CD8-positive, alpha-beta memory T cell (primary cell): ENCODE measurements at regions not wholly inside any gene's neighbourhood (a gene's known extent, or its start where the extent isn't known, plus 50 kb on each side); places are given as distances from the start of the nearest gene placed in this dataset.
A peak's percentile ranks its signal among the peaks of the same experiment; 100 is the strongest.

Experiments
- CTCF ChIA-PET: fragments of 350-600 bp; sonication (Branson Sonifier 250); formaldehyde crosslinking; loops from one replicate; lab custom pipeline; 2021; ENCODE audit warnings: antibody characterized with exemption; lab: Charles Lee
- POLR2A ChIA-PET: fragments of 350-600 bp; sonication (Branson Sonifier 250); formaldehyde crosslinking; loops from one replicate; lab custom pipeline; 2021; ENCODE audit warnings: antibody characterized with exemption; lab: Charles Lee
- DNase-seq, 5 donors: peaks; one replicate each; pipeline versions ENCODE4 v3.0.0 to v3.0.0-alpha.2; 2020 to 2022; ENCODE audit warnings: mixed read lengths in 1 of 5
- H3K27ac ChIP-seq: one replicate; pipeline ENCODE4 v1.7.0; 2013; ENCODE audit warnings: low read depth, mild to moderate bottlenecking, low read length, moderate library complexity
- H3K27me3 ChIP-seq: 2 replicates; pipeline ENCODE4 v1.7.0; 2013; ENCODE audit warnings: low read length, mild to moderate bottlenecking; ENCODE audit not compliant: insufficient read depth, poor library complexity, severe bottlenecking
- H3K36me3 ChIP-seq: 2 replicates; pipeline ENCODE4 v1.7.0; 2013; ENCODE audit warnings: mild to moderate bottlenecking, low read length, moderate library complexity; ENCODE audit not compliant: insufficient read depth
- H3K4me1 ChIP-seq: 2 replicates; pipeline ENCODE4 v1.7.0; 2013; ENCODE audit warnings: mild to moderate bottlenecking, low read length, moderate library complexity; ENCODE audit not compliant: insufficient read depth
- H3K4me3 ChIP-seq: 2 replicates; pipeline ENCODE4 v1.7.0; 2013; ENCODE audit warnings: mild to moderate bottlenecking, low read length
- H3K9me3 ChIP-seq: 2 replicates; pipeline ENCODE4 v1.7.0; 2013; ENCODE audit warnings: mild to moderate bottlenecking, low read length
- H3K27ac Mint-ChIP-seq, 8 donors: one replicate each; pipeline ENCODE4 v1.8.0; 2020 to 2021; ENCODE audit warnings: mixed read lengths in 8 of 8, mild to moderate bottlenecking in 6 of 8, inconsistent platforms in 3 of 8, moderate library complexity in 3 of 8
- H3K27me3 Mint-ChIP-seq, 2 donors: one replicate each; pipeline ENCODE4 v1.8.0; 2020 to 2021; ENCODE audit warnings: mixed read lengths in 2 of 2, mild to moderate bottlenecking in 1 of 2, moderate library complexity in 1 of 2
- H3K36me3 Mint-ChIP-seq, 3 donors: one replicate each; pipeline ENCODE4 v1.8.0; 2020 to 2021; ENCODE audit warnings: mixed read lengths in 3 of 3, inconsistent platforms in 1 of 3, mild to moderate bottlenecking in 1 of 3
- H3K4me1 Mint-ChIP-seq, 3 donors: one replicate each; pipeline ENCODE4 v1.8.0; 2020 to 2021; ENCODE audit warnings: mixed read lengths in 3 of 3, inconsistent platforms in 1 of 3, mild to moderate bottlenecking in 1 of 3
- H3K4me3 Mint-ChIP-seq, 7 donors: one replicate each; pipeline ENCODE4 v1.8.0; 2020 to 2021; ENCODE audit warnings: mixed read lengths in 7 of 7, mild to moderate bottlenecking in 6 of 7, moderate library complexity in 4 of 7, inconsistent platforms in 2 of 7
- H3K9me3 Mint-ChIP-seq, 5 donors: one replicate each; pipeline ENCODE4 v1.8.0; 2020 to 2022; ENCODE audit warnings: mixed read lengths in 5 of 5, mild to moderate bottlenecking in 3 of 5, moderate library complexity in 2 of 5, inconsistent platforms in 1 of 5

GRCh38 chr3:161914703-161915417 is 418.3 kb downstream of the OTOL1 start:
- Mint-ChIP-seq H3K27ac (no peak overlapping the region), H3K9me3 (peaks cover 0 to 26% (median 13%) of the 10 kb centered on the region in 5 donors), H3K27me3 (no peaks in the 10 kb centered on the region), H3K4me3 (no peak overlapping the region), H3K4me1 (no peaks in the 10 kb centered on the region), H3K36me3 (no peaks in the 10 kb centered on the region)
- no peaks in the 10 kb centered on the region for H3K36me3 ChIP-seq
- no peak overlapping the region for H3K4me3 ChIP-seq
- CTCF ChIA-PET: no interaction called here
- H3K27me3 ChIP-seq: no peaks in the 10 kb centered on the region
- no peaks in the 10 kb centered on the region for H3K4me1 ChIP-seq
- DNase-seq: no peak
- no peak overlapping the region for H3K27ac ChIP-seq
- POLR2A ChIA-PET: no interaction called here
- no peaks in the 10 kb centered on the region for H3K9me3 ChIP-seq

DNA sequence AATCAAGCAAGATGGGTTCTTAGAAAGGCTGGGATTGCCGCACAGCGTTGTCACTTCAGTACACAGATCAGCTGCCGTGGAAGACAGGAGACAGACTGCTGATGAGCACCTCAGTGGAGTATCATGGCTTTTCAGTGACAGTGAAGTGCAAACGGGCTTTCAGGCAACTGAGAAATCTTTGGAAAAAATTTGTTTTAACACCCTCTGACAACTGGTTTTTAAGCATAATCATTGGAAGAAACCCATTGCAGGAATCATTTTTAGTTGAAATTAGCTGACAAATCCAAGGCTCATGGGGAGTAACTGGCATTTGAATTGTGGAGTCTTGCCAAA is 418.8 kb downstream of the OTOL1 start:
- peaks cover 0 to 27% (median 13%) of the 10 kb centered on the region in 5 donors for H3K9me3 Mint-ChIP-seq
- CTCF ChIA-PET: no interaction called here
- POLR2A ChIA-PET: no interaction called here
- H3K27ac ChIP-seq: no peak overlapping the region
- no peaks in the 10 kb centered on the region for H3K36me3 ChIP-seq
- H3K4me3 ChIP-seq: no peak overlapping the region
- H3K36me3 Mint-ChIP-seq: no peaks in the 10 kb centered on the region
- peak overlapping the region in 1 of 8 donors; percentile 78 for H3K27ac Mint-ChIP-seq
- H3K27me3 ChIP-seq: no peaks in the 10 kb centered on the region
- no peak overlapping the region for H3K4me3 Mint-ChIP-seq
- no peak for DNase-seq
- no peaks in the 10 kb centered on the region for H3K27me3 Mint-ChIP-seq
- no peaks in the 10 kb centered on the region for H3K9me3 ChIP-seq
- no peaks in the 10 kb centered on the region for H3K4me1 Mint-ChIP-seq
- H3K4me1 ChIP-seq: no peaks in the 10 kb centered on the region

DNA sequence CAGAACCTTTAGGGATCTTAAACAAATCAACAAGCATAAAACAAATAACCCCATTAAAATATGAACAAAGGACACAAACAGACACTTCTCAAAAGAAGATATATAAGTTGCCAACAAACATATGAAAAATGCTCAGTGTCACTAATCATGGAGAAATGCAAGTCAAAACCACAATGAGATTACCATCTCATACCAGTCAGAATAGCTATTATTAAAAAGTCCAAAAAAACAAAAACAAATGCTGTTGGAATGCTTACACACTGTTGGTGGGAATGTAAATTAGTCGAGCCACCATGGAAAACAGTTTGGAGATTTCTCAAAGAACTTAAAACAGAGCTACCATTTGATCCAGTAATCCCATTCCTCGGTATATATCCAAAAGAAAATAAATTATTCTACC is 423.6 kb downstream of the OTOL1 start:
- Histone ChIP-seq H3K36me3 (no peaks in the 10 kb centered on the region), H3K4me1 (no peaks in the 10 kb centered on the region), H3K4me3 (no peak overlapping the region), H3K27me3 (no peaks in the 10 kb centered on the region), H3K27ac (no peak overlapping the region), H3K9me3 (no peaks in the 10 kb centered on the region)
- CTCF ChIA-PET: no interaction called here
- H3K36me3 Mint-ChIP-seq: no peaks in the 10 kb centered on the region
- H3K4me1 Mint-ChIP-seq: no peaks in the 10 kb centered on the region
- no peak overlapping the region for H3K27ac Mint-ChIP-seq
- POLR2A ChIA-PET: no interaction called here
- peaks cover 0 to 18% (median 6%) of the 10 kb centered on the region in 5 donors for H3K9me3 Mint-ChIP-seq
- no peaks in the 10 kb centered on the region for H3K27me3 Mint-ChIP-seq
- DNase-seq: no peak
- no peak overlapping the region for H3K4me3 Mint-ChIP-seq

GRCh38 chr3:161925749-161926360 is 429.2 kb downstream of the OTOL1 start:
- no peak overlapping the region for H3K27ac ChIP-seq
- H3K9me3 ChIP-seq: no peaks in the 10 kb centered on the region
- no peaks in the 10 kb centered on the region for H3K4me1 Mint-ChIP-seq
- peaks cover 2 to 16% (median 4%) of the 10 kb centered on the region in 5 donors for H3K9me3 Mint-ChIP-seq
- H3K36me3 Mint-ChIP-seq: no peaks in the 10 kb centered on the region
- H3K4me3 ChIP-seq: no peak overlapping the region
- ChIA-PET POLR2A (no interaction called here), CTCF (no interaction called here)
- H3K4me1 ChIP-seq: no peaks in the 10 kb centered on the region
- H3K27me3 ChIP-seq: no peaks in the 10 kb centered on the region
- H3K36me3 ChIP-seq: no peaks in the 10 kb centered on the region
- no peak overlapping the region for H3K4me3 Mint-ChIP-seq
- no peaks in the 10 kb centered on the region for H3K27me3 Mint-ChIP-seq
- DNase-seq: no peak
- H3K27ac Mint-ChIP-seq: no peak overlapping the region

DNA sequence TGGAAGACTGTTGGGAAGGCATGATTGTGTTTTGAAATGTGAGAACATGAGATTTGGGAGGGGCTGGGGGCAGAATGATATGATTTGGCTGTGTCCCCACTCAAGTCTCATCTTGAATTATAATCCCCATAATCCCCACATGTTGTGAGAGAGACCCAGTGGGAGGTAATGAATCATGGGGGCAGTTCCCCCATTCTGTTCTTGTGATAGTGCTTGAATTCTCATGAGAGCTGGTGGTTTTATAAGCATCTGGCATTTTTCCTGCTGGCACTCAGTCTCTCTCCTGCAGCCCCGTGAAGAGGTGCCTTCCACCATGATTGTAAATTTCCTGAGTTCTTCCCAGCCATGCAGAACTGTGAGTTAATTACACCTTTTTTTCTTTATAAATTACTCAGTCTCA is 430.5 kb downstream of the OTOL1 start:
- Mint-ChIP-seq H3K36me3 (no peaks in the 10 kb centered on the region), H3K4me1 (no peaks in the 10 kb centered on the region), H3K27me3 (no peaks in the 10 kb centered on the region), H3K27ac (no peak overlapping the region), H3K9me3 (peaks cover 3 to 12% (median 4%) of the 10 kb centered on the region in 5 donors), H3K4me3 (no peak overlapping the region)
- DNase-seq: no peak
- no peaks in the 10 kb centered on the region for H3K36me3 ChIP-seq
- ChIA-PET POLR2A (no interaction called here), CTCF (no interaction called here)
- H3K4me3 ChIP-seq: no peak overlapping the region
- H3K27me3 ChIP-seq: no peaks in the 10 kb centered on the region
- H3K9me3 ChIP-seq: no peaks in the 10 kb centered on the region
- H3K27ac ChIP-seq: no peak overlapping the region
- no peaks in the 10 kb centered on the region for H3K4me1 ChIP-seq

DNA sequence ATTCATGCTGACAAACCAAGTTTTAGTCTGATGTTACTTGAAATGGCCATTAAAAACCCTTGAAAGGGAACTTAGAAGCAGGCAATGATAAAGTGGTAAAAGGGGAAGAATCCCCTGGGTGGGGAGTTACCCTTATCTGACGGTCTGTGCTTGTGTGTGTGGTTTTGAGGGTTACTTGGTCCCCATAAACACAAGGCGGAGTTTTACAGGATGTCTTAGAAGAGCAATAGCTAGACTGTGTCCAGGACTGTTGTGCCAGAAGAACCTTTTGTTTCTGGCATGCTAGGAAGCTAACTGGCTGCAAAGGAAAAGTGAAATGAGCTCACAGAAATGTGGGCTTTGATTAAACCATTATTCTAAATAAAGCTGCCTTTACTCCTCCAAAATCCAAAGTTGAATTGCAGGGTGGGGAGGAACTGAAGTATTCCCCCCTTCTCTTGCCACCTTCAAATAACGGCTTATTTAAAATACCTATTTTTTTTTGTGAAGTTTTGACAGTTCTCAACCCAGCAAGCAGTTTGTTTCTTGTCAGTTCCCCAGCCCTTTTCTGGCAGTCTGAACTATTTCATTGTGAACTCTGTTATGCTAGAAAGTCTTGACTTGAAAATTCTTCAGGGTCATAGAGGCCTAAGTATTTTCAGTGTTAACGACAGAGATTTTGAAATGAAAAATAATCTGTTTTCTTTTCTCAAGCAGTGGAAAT is 443.5 kb downstream of the OTOL1 start:
- CTCF ChIA-PET: no interaction called here
- H3K27ac Mint-ChIP-seq: no peak overlapping the region
- H3K4me3 ChIP-seq: no peak overlapping the region
- no peaks in the 10 kb centered on the region for H3K9me3 ChIP-seq
- H3K4me1 Mint-ChIP-seq: no peaks in the 10 kb centered on the region
- no peaks in the 10 kb centered on the region for H3K27me3 ChIP-seq
- POLR2A ChIA-PET: no interaction called here
- H3K27me3 Mint-ChIP-seq: no peaks in the 10 kb centered on the region
- no peaks in the 10 kb centered on the region for H3K4me1 ChIP-seq
- no peak for DNase-seq
- H3K27ac ChIP-seq: no peak overlapping the region
- no peak overlapping the region for H3K4me3 Mint-ChIP-seq
- H3K9me3 Mint-ChIP-seq: peaks cover 2 to 16% (median 10%) of the 10 kb centered on the region in 5 donors
- no peaks in the 10 kb centered on the region for H3K36me3 Mint-ChIP-seq
- no peaks in the 10 kb centered on the region for H3K36me3 ChIP-seq

GRCh38 chr3:161940621-161940965 is 444.0 kb downstream of the OTOL1 start:
- H3K36me3 Mint-ChIP-seq: no peaks in the 10 kb centered on the region
- DNase-seq: no peak
- Histone ChIP-seq H3K27me3 (no peaks in the 10 kb centered on the region), H3K4me3 (no peak overlapping the region), H3K9me3 (no peaks in the 10 kb centered on the region), H3K27ac (no peak overlapping the region), H3K4me1 (no peaks in the 10 kb centered on the region), H3K36me3 (no peaks in the 10 kb centered on the region)
- H3K27ac Mint-ChIP-seq: no peak overlapping the region
- POLR2A ChIA-PET: no interaction called here
- no peaks in the 10 kb centered on the region for H3K27me3 Mint-ChIP-seq
- H3K9me3 Mint-ChIP-seq: peaks cover 2 to 15% (median 10%) of the 10 kb centered on the region in 5 donors
- H3K4me3 Mint-ChIP-seq: no peak overlapping the region
- CTCF ChIA-PET: no interaction called here
- no peaks in the 10 kb centered on the region for H3K4me1 Mint-ChIP-seq

DNA sequence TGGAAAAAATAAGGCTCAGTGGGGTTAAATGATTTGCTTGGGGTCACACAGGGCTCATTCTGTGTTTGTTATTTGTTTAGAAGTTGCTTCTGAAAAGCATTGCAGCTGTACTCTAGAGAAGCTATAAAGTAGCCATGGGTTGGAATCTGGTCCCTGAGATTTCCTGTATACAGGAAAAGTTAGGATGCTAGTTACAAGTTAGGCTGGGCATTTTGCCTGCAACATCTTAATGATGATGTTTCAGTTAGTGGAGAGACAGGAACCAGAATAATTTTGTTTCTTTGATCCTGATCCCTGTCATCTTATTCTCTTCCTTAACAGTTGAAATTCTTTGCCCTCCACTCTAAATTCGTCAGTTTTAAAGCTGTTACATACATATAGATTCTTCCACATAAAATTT is 445.3 kb downstream of the OTOL1 start:
- peaks cover 2 to 15% (median 7%) of the 10 kb centered on the region in 5 donors for H3K9me3 Mint-ChIP-seq
- ChIA-PET CTCF (no interaction called here), POLR2A (no interaction called here)
- Histone ChIP-seq H3K36me3 (no peaks in the 10 kb centered on the region), H3K4me3 (no peak overlapping the region), H3K9me3 (no peaks in the 10 kb centered on the region), H3K27ac (no peak overlapping the region), H3K27me3 (no peaks in the 10 kb centered on the region), H3K4me1 (no peaks in the 10 kb centered on the region)
- H3K27ac Mint-ChIP-seq: no peak overlapping the region
- DNase-seq: no peak
- no peaks in the 10 kb centered on the region for H3K36me3 Mint-ChIP-seq
- no peaks in the 10 kb centered on the region for H3K27me3 Mint-ChIP-seq
- no peaks in the 10 kb centered on the region for H3K4me1 Mint-ChIP-seq
- H3K4me3 Mint-ChIP-seq: no peak overlapping the region
